ENCODE measurements at regions not wholly inside any gene's neighbourhood (a gene's known extent, or its start where the extent isn't known, plus 50 kb on each side); places are given as distances from the start of the nearest gene placed in this dataset.

GRCh38 chr14:89012282-89013097 is 188.0 kb downstream of the TTC8 start:
- TF ChIP-seq POLR2AphosphoS5 (IDR thresholded peaks at IDR 0.05; ENCODE audit: low read depth, low read length) (no peak), SIN3A (IDR thresholded peaks at IDR 0.05; ENCODE audit: borderline replicate concordance, insufficient read depth, low read length) (no peak), TAF1 (IDR thresholded peaks at IDR 0.05; ENCODE audit: borderline replicate concordance, insufficient read depth, low read length) (no peak)
